Heart left ventricle (tissue), 13 donors: ENCODE measurements at regions not wholly inside any gene's neighbourhood (a gene's known extent, or its start where the extent isn't known, plus 50 kb on each side); places are given as distances from the start of the nearest gene placed in this dataset.

Experiments
- CTCF ChIP-seq, 12 donors: fragments of 200-600 bp; sonication (generic) in 4 of 12; IDR thresholded peaks; one replicate each; pipeline versions ENCODE4 v1.5.0 to v1.8.0; 2018 to 2022; ENCODE audit warnings: antibody characterized with exemption in 12 of 12, mild to moderate bottlenecking in 5 of 12
- POLR2A ChIP-seq, 2 donors: fragments of 450-650 bp; IDR thresholded peaks; one replicate each; pipeline ENCODE4 v1.6.1; 2017; ENCODE audit warnings: antibody characterized with exemption in 2 of 2, mild to moderate bottlenecking in 2 of 2, moderate library complexity in 2 of 2
- donor health status: ischemic (EF 13 %, LVEDD 7.1; RV severe dilation, severe dysfunction).
- donor health status: DM: no; HTN: yes; CAD: no.
- donor health status: DM: no; HTN: no; CAD: no.
- donor health status: ischemic (EF 25% LVEDD 6.9; RV normal size, moderate dysfunction).
- donor health status: ischemic (EF 25% LVEDD 5.7; RV mildly dilated, moderate dysfunction).
- donor health status: ischemic (EF 35%, LVEDD 5.7; RV mildly dilated, moderate dysfunction).
- donor health status: nonischemic (EF 11% LVEDD 7.7; RV severe dilation, severe dysfunction).
- donor health status: DM: yes; HTN: yes; CAD: no.
- donor health status: PGD.
- donor health status: ischemic (EF 29% LVEDD 5.4; RV normal size, mild dysfunction).
- donor health status: nonischemic (EF 23%, LVEDD 6.1; RV moderate dilation, normal function).

- TF ChIP-seq CTCF (IDR thresholded peaks at IDR 0.05) = peak in 3 of 12 donors; percentile 14 to 29 (median 24)
- TF ChIP-seq POLR2A (IDR thresholded peaks at IDR 0.05) = no peak
Observed at GRCh38 chrX:11908371-11908770, 150.3 kb downstream of the MSL3 start.
